ENCODE measurements at regions not wholly inside any gene's neighbourhood (a gene's known extent, or its start where the extent isn't known, plus 50 kb on each side); places are given as distances from the start of the nearest gene placed in this dataset.
A peak's percentile ranks its signal among the peaks of the same experiment; 100 is the strongest.

DNA sequence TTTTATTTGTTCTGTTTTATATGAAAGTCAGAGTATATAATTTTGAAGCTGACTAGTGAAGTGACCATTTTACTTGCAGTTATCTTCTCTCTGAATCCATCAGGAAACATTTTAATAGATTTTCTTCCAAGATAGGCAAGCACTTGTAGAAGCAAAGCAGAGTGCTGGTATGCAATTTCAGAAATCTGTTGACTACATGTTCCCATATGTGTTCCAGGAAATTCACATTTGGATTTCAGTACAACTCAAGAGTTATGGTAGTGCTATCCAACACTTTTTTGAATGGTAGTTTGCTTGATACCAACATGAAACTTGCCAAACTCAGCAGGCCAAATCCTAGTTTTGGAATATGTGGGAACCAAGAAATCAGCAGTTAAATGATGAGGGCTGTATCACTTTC, 94.0 kb downstream of the CENPW start:
- Histone ChIP-seq H3K4me1 (peaks cover 0 to 8% (median 7%) of the 10 kb centered on the region in 4 donors), H3K4me3 (no peak overlapping the region), H3K36me3 (no peaks in the 10 kb centered on the region), H3K27me3 (no peaks in the 10 kb centered on the region), H3K9me3 (no peaks in the 10 kb centered on the region), H3K27ac (no peak overlapping the region)
- DNase-seq = no peak
- TF ChIP-seq POLR2AphosphoS5 (IDR thresholded peaks at IDR 0.05) (no peak), EP300 (IDR thresholded peaks at IDR 0.05) (no peak)
- TF ChIP-seq, protein P1, sequence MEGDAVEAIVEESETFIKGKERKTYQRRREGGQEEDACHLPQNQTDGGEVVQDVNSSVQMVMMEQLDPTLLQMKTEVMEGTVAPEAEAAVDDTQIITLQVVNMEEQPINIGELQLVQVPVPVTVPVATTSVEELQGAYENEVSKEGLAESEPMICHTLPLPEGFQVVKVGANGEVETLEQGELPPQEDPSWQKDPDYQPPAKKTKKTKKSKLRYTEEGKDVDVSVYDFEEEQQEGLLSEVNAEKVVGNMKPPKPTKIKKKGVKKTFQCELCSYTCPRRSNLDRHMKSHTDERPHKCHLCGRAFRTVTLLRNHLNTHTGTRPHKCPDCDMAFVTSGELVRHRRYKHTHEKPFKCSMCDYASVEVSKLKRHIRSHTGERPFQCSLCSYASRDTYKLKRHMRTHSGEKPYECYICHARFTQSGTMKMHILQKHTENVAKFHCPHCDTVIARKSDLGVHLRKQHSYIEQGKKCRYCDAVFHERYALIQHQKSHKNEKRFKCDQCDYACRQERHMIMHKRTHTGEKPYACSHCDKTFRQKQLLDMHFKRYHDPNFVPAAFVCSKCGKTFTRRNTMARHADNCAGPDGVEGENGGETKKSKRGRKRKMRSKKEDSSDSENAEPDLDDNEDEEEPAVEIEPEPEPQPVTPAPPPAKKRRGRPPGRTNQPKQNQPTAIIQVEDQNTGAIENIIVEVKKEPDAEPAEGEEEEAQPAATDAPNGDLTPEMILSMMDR (IDR thresholded peaks at IDR 0.05) = no peak
- intact Hi-C loops (cut with DNase I) = no loop called here

DNA sequence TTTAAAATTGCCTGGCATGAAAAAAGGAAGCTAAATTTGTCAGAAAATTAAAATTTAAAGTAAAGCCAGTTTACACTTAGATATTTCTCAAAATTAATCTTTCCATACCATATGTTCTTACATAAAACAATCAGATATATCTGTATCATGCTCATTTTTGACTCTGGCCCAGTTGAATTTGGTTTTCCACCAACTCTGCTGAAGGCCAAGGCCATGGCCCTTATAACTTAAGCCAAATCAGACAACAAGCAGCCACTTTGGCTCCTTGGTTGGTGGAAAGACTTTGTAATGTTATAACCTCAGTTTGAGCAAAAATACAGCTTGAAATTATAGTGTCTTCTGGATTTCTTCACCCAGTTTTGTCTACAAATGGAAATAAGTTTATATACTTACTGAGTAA, 97.3 kb downstream of the CENPW start:
- Histone ChIP-seq H3K27ac (no peak overlapping the region), H3K4me3 (no peak overlapping the region), H3K9me3 (no peaks in the 10 kb centered on the region), H3K4me1 (peaks cover 0 to 12% (median 10%) of the 10 kb centered on the region in 4 donors), H3K27me3 (no peaks in the 10 kb centered on the region), H3K36me3 (no peaks in the 10 kb centered on the region)
- DNase-seq = no peak
- intact Hi-C loops (cut with DNase I) = no loop called here
- no peak for TF ChIP-seq EP300 (IDR thresholded peaks at IDR 0.05)
- TF ChIP-seq, protein P1 (IDR thresholded peaks at IDR 0.05) = no peak
- TF ChIP-seq POLR2AphosphoS5 (IDR thresholded peaks at IDR 0.05) = no peak
- TF ChIP-seq POLR2A (IDR thresholded peaks at IDR 0.05) = no peak

DNA sequence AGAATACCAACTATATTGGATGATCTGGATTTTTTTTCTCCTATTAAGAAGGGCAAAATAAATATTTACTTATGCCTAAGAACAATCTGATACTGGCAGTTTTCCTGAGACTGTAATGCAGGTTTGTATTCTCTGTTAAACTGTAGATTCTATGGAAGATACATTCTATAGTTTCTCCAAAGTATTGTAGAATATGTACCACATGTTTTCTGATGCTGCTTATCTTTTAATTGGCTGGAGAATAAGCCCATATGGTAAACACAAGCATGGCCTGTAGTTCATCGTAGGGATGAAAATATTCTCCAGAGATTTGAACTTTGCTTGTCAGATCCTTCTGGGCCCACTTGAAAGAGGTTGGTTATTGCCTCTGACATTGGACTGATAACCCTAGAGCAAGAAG, 99.1 kb downstream of the CENPW start:
- H3K27me3 ChIP-seq = no peaks in the 10 kb centered on the region
- TF ChIP-seq POLR2A (IDR thresholded peaks at IDR 0.05) = no peak
- TF ChIP-seq, protein P1 (IDR thresholded peaks at IDR 0.05) = no peak
- no peak for TF ChIP-seq POLR2AphosphoS5 (IDR thresholded peaks at IDR 0.05)
- no peak for TF ChIP-seq EP300 (IDR thresholded peaks at IDR 0.05)
- no peaks in the 10 kb centered on the region for H3K36me3 ChIP-seq
- 69% methylated on average over 1 of the region's 1 CpG for WGBS, 2 donors
- H3K27ac ChIP-seq = no peak overlapping the region
- H3K4me1 ChIP-seq = peaks cover 0 to 16% (median 11%) of the 10 kb centered on the region in 4 donors
- intact Hi-C loops (cut with DNase I) = no loop called here
- no peak overlapping the region for H3K4me3 ChIP-seq
- DNase-seq = no peak
- H3K9me3 ChIP-seq = no peaks in the 10 kb centered on the region

DNA sequence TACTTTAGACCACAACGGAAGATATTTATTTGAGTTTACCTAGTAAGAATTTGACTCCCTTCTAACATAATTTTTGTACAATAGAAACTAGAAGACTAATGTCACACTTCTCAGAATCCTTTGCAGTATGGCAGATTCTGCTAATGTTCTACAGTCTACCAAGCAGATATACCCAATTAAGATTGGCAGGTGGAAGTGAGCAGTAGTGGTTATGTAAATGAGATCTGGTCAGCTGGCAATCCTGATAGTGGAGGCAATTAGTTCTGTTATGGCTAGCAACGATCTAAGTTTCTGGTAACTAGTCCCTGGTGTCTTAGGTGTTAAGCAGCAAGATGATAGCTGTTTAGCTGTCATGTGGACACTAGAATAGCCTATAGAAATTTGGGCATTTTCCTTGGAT, 101.0 kb downstream of the CENPW start:
- no peak for TF ChIP-seq POLR2AphosphoS5 (IDR thresholded peaks at IDR 0.05)
- TF ChIP-seq EP300 (IDR thresholded peaks at IDR 0.05) = no peak
- TF ChIP-seq POLR2A (IDR thresholded peaks at IDR 0.05) = no peak
- TF ChIP-seq, protein P1 (IDR thresholded peaks at IDR 0.05) = no peak
- H3K4me1 ChIP-seq = peaks cover 0 to 29% (median 24%) of the 10 kb centered on the region in 4 donors
- H3K9me3 ChIP-seq = no peaks in the 10 kb centered on the region
- intact Hi-C loops (cut with DNase I) = no loop called here
- H3K27me3 ChIP-seq = no peaks in the 10 kb centered on the region
- WGBS, 2 donors = 70 to 84% methylated on average over 2 of the region's 2 CpGs
- no peak for DNase-seq
- no peak overlapping the region for H3K27ac ChIP-seq
- no peak overlapping the region for H3K4me3 ChIP-seq
- H3K36me3 ChIP-seq = no peaks in the 10 kb centered on the region

DNA sequence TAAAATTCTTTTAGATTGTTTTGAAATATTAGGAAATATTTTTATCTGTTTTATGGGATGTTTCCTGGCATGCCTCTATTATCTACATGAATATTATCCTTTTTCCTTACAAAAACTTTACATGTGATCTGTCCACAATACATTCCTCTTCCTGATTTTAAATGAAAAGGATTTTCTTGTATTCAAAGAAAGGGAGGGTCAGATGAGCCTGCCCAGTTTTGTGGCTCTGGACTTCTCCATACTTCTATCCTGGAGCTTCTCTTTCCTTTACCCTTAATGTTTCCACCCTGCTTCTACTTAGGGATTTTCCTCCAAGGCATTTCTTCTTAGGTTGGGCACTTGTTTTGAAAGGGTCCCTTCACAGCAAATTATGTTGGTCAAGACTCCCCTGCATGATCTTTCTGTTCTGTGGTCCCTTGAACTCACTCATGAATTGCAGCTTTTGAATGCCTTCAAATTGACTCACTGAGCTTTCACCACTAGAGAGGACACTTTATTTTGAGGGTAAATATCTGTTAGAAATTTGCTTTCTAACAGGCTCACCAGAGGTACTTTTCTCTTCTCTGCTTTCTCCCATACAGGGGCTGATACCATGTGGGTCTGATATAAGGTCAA, 104.9 kb downstream of the CENPW start:
- Histone ChIP-seq H3K4me1 (peaks cover 0 to 49% (median 32%) of the 10 kb centered on the region in 4 donors), H3K36me3 (no peaks in the 10 kb centered on the region), H3K4me3 (no peak overlapping the region), H3K27ac (peak overlapping the region in 1 of 4 donors; percentile 2), H3K27me3 (no peaks in the 10 kb centered on the region), H3K9me3 (no peaks in the 10 kb centered on the region)
- intact Hi-C loops (cut with DNase I) = no loop called here
- TF ChIP-seq EP300 (IDR thresholded peaks at IDR 0.05) (no peak), POLR2A (IDR thresholded peaks at IDR 0.05) (no peak), POLR2AphosphoS5 (IDR thresholded peaks at IDR 0.05) (no peak)
- TF ChIP-seq, protein P1 (IDR thresholded peaks at IDR 0.05) = no peak
- DNase-seq = no peak
